ENCODE measurements at regions not wholly inside any gene's neighbourhood (a gene's known extent, or its start where the extent isn't known, plus 50 kb on each side); places are given as distances from the start of the nearest gene placed in this dataset.

GRCh38 chr11:134913391-134913790, 501.3 kb upstream of the B3GAT1 start:
- TF ChIP-seq CTCF (IDR thresholded peaks at IDR 0.05) (no peak), POLR2A (IDR thresholded peaks at IDR 0.05) (no peak)

Measured in lower leg skin (tissue), 3 donors.